ENCODE measurements at regions not wholly inside any gene's neighbourhood (a gene's known extent, or its start where the extent isn't known, plus 50 kb on each side); places are given as distances from the start of the nearest gene placed in this dataset.

DNA sequence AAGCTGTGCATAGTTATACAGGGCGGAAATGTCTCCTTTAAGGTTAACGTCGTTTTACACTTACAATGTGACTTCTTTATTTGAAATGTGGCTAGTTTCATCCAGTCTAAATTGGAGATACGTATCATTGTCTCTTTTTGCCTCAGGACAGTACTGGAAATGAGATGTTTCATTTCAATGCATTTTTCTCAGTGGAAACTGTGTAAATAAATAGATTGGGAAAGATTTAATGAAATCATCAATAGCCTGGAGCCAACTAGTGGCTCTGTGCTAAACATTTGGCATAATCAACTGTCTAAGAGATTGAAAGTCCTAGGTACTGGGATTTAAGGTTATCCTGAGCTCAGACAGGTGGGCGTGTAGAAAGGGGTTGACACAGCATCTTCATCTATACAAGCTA lies 691.5 kb upstream of the CCDC54 start:
- no peak for DNase-seq (ENCODE audit: low read depth in 2 of 2)

DNA sequence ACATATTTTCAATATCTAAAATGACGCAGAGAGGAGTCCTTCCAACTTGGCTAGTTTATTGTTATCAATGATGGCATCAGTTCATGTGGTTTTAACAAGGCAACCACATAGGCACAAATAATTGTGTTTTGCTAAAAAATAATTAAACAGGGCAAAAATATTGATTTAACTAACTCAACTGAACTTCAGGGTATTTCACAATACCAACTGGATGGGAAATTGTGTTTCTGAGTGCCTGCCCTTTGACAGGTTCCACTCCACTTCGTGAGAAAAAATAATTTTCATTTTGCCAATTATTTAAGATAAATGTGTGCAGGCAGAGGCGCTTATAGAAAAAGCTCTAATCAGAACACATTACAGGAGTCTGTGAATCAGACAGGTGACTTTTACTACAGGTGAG lies 689.3 kb upstream of the CCDC54 start:
- no peak for DNase-seq (ENCODE audit: low read depth in 2 of 2)

DNA sequence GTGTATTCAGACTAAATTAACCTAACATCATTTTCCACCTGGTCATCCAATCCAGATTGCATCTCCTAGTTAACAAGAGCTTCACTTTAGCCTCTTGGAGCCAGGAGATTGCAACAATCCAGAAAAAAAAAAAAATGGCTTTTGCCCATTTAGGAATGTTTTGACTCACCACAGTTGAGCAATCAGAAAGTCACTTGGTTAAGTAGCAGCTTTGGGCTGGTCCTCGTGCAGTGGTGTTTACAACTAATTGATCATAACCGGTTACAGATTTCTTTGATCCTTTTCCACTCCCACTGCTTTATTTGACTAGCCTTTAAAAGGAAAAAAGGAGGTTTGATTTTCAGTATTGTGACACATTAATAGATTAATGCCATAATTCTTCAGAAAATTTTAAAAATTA lies 688.8 kb upstream of the CCDC54 start:
- no peak for DNase-seq (ENCODE audit: low read depth in 2 of 2)

DNA sequence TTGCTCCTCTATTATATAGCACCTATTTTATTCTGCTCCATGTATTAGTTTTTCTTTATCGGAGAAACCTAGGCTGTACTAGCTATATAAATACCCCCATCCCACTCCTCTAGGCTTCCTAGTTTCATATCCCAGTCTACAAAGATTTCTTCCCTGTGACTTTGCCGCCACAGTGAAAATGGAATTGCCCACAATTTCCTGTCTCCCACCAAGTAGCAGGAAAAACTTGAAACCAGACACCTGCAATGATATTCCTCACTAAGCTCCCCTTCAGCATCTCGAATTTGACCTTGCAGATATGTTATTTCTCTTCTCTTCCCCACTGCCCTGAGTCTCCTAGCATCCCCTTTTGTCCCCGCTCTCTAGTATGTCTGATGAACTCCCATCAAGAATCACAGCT lies 685.8 kb upstream of the CCDC54 start:
- no peak for DNase-seq (ENCODE audit: low read depth in 2 of 2)

DNA sequence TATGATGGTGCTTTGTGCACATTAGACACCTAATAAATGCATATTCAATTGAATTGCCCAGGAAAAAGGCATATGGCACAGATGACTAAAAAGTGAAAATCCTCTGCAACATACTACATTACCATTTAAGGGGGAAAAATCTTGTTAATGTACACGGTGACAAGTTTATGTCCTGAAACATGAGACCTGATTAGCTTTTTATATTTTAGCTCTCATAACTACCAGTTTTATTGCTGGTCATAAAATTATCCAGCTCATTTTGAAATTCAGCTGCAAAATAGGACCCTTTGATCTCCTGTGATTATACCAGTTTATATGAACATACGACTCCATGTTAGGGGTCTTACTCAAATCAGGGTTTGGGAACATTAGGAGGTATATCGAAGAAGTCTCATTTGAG lies 684.6 kb upstream of the CCDC54 start:
- DNase-seq (ENCODE audit: low read depth in 2 of 2), result no peak

DNA sequence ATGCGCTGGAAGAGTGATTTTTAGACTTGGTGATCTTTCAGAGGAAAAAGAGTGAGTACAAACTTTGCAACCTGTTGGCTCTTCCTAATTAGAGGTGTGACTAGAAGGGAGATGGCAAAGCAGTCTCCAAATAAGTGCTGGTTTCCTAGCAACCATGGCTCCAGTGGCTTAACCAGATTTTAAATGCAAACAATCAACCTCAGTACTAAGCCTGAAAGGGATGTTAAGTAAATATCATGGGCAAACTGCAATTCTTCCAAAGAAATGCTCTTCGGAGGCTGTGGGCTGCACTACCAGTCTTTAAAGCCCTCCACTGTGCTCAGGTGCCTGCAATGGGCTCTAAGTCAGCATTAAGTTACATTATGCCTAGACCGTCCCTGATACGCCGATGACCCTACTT lies 678.1 kb upstream of the CCDC54 start:
- no peak for DNase-seq (ENCODE audit: low read depth in 2 of 2)

DNA sequence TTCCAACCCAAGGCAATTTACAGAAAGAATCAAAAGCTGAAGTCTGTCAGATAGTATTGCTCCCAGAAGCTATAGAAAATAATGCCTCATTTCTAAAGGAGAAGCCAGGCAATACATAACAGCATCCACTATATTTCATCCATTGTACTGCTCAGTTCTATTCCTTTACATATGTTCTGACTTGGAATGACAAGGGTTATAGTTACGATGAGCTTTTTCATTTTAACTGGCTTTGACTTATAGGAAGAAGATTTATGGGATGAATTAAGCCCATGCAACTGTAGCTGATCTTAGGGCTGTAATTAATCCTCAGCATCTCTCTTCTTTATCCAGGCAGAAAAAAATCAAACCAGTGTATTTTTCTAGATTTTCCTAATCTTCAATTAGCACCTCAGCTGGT lies 676.3 kb upstream of the CCDC54 start:
- DNase-seq (ENCODE audit: low read depth in 2 of 2), result no peak

DNA sequence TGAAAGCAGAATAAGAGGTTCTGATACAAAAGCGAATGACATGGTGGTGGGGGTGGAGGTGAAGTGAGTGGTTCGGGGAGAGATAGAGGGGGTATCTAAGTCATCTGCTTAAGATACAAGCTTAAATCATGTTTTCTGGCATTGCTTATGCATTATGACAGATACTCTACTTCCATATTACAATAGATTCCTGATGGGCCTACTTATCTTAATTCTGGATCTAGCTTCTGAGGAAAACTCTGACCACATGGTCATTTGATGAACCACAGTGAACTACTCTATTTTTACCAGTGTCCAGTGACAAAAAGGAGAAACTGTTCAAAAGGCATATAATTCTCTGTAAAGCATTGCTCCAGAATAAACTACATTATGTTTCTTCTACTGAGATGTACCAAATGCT lies 673.7 kb upstream of the CCDC54 start:
- no peak for DNase-seq (ENCODE audit: low read depth in 2 of 2)

DNA sequence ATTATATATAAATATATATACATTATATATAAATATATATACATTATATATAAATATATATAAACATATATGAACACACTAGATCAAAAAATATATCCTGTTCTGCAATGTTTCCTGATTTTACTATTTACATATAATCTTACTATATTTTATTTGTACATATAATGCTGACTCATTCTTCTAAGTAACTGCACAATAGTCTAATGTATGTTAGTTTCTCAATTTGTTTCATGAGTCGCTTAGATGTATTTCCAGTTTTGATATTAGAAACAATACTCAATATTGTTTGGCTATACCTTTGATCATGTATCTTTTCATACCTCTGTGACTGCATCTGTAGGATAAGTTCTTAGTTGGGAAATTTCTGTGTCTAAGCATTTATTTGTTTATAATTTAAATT lies 669.9 kb upstream of the CCDC54 start:
- no peak for DNase-seq (ENCODE audit: low read depth in 2 of 2)

DNA sequence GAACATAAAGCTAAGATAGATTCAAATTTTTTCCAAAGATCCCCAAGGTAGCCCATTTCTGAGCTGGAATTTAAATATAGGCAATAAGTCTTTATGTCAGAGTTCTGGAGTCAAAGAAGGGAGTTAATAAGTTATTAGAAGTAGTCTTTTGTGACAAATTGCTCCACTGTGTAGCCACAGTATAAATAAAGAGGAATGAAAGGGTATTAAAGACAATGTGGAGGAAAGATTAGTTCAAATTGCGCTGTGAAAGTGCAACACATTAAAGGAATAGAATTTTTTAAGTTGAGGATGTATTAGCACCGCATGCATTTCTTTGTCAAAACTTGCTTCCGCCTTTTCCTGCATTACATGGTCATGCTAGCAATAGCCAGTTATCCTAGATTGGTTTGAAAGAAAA lies 666.6 kb upstream of the CCDC54 start:
- DNase-seq (ENCODE audit: low read depth in 2 of 2), result no peak

DNA sequence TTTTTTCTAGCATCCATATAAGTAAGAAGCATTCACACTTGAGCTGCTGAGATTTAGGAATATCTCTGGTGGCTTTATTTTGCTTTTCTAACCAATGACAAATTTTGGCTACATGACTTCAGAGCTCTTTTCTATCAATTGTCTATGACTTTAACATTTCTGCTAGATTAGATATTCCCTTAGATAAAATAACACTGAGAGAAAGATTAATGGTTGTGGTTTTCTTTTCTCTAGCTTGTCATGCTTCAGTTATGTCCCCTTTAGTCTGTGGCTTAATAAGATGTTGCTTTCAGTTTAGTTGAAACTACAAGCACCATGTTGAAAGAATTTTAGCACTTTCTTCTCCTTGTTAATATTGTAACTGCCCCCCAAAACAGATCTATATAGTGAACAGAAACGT lies 665.6 kb upstream of the CCDC54 start:
- no peak for DNase-seq (ENCODE audit: low read depth in 2 of 2)

DNA sequence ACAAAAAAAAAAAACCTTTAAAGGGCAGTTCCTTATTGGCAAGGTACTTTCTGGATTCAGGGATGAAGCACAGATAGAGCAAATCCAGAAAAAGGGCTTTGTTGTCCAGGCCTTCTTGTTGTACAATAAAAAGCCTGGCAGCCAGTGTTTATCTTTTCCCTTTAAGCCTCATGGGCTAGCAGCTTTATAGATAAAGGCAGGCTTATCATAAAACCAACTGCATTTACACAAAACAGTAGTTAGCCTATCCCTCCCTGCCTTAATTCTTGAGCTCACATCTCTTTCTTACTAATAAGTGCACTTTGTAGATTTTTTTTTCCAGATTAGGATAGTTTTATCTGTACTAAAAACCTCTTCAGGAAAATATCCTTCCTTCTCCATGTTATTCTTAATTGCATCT lies 662.8 kb upstream of the CCDC54 start:
- no peak for DNase-seq (ENCODE audit: low read depth in 2 of 2)

DNA sequence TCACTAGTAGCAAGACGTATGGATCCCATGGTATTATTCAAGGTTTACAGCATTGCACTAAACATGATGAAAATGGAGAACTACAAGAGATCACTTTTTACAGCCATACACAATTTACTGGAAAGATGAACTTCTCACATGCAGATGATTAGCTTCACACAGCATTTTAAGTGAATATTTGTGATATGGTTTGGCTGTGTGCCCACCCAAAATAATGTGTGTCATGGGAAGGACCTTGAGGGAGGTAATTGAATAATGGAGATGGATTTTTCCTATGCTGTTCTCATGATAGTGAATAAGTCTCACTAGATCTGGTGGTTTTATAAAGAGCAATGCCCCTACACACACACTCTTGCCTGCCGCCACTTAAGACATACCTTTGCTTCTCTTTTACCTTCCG lies 662.0 kb upstream of the CCDC54 start:
- no peak for DNase-seq (ENCODE audit: low read depth in 2 of 2)

DNA sequence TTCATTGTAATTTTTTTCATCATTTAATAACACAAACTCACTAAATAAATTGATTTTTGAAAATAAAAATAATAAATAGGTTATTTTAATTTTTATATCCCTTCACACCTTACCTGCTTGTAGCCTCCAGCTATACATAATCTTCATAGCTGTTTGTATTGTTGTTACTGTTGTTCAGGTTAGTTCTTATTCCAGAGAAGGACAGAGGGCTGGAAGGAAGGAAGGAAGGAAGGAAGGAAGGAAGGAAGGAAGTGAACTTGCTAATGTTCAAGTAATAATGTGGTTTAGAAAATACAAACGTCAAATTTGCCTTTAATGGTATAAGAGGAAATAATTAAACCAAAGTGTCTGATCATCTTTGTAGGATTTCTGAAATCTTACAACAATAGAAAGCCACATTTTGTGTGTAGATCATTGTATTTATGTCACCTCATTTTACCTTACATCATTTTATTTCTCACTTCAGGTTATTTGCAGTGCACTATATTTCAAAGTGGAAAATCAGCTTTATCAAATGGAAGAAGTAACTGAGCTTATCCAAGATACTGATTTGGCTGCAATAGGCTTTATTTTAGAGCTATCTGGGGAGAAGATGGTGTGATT lies 660.0 kb upstream of the CCDC54 start:
- DNase-seq (ENCODE audit: low read depth in 2 of 2), result no peak

DNA sequence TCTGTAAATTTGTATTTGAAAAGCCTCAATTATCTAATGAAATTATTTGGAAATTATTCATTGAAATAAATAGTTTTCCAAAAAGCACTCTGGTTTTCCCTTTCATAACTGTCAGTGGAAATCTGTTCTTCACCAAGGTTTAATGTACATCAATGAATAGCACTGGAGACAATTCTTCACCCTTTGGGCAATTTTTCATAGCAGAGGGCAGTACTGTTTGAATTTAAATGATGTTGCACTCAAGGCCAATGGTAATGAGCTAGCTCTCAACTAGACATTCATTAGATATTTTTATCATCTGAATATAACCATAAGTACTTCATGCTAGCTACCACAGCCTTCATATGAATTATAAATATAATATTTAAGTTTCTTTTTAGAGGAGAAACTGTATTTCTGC lies 658.2 kb upstream of the CCDC54 start:
- DNase-seq (ENCODE audit: low read depth in 2 of 2), result no peak

DNA sequence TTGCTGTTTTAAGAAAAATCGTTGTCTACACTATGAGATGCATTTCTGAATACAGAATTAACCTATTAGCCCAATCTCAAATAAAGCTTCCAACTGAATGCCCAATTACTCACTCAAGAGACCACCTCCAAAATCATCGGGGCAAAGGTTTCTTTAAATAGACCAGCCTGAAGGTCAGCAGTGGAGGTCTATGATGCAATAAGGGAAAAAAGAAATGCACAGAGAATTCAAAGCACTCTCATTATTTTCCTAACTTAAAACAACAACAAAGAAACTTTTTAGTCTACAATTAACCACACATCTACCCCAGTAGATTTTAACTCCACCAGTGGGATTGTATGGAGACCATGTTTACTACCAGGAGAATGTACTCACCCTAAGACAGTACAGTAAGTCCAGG lies 657.7 kb upstream of the CCDC54 start:
- DNase-seq (ENCODE audit: low read depth in 2 of 2), result no peak

DNA sequence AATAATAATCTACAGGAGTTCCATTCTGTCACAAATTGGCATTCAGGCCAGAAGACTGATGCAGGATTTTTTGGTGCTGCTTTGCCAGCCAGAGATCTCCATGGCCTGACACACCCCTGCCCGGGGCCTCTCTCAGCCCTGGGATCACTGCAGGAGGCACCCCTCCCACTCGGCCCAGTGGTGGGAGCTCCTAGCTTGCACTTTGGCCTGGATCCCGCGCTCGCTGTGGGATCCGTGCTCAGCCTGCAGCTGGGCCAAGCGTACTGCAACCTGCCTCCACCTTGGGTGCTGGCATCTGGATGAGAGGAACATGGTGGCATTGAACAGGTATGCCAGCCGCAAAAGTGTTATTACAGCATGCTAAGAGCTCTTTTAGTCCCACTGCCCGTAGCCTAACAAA lies 656.7 kb upstream of the CCDC54 start:
- no peak for DNase-seq (ENCODE audit: low read depth in 2 of 2)

DNA sequence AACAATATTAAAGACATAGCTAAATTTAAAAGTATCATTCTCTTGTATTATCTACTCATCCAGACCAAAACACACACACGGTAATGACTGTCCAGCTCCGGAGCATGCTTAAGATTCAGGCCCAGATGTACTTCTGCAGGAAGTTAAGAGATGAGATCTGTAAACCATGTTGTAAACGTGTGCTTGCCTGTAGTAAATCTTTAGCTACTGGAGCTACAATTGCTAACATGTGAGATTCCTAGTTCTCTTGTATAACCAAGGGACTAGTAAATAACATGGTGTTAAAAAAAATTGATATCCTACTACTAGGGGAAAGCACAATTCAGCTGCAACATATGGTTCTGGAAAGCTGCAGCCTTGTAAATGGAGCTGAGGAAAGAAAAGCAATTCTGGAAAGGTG lies 651.7 kb upstream of the CCDC54 start:
- no peak for DNase-seq (ENCODE audit: low read depth in 2 of 2)

DNA sequence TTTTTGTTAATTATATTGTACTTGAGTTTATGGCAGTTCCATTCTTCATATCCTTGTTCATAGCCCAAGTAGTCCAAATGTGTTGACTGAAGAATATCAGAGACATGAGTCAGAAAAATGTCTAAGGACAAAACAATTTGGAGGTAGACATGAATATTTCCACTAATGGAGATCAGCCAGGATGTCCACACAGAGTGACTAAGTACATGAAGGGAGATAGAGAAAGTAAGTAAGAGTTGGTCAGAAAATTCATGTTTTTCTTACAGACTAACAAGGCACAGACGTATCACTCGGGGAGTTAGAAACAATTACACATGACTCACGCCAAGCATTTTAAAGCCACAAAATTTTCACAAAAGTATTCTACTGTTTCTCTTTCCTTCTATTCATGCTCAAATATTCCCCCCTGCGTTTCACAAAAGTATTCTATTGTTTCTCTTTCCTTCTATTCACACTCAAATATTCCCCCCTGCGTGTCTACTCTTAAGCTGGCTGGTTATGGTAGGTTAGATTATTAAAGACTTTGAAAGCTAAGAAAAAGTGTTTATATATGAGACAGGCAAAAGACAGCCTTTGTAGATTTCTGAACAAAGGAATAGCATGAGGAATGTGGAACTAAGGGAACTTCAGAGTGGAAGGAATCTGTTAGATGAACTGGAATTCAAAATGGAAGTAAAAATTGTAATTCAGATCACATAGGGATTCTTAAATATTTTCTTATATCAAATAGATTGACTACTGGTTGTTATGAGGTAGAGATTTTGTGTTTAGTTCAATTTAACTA lies 648.7 kb upstream of the CCDC54 start:
- peak; percentile 16 to 83 for DNase-seq (ENCODE audit: low read depth in 2 of 2)

DNA sequence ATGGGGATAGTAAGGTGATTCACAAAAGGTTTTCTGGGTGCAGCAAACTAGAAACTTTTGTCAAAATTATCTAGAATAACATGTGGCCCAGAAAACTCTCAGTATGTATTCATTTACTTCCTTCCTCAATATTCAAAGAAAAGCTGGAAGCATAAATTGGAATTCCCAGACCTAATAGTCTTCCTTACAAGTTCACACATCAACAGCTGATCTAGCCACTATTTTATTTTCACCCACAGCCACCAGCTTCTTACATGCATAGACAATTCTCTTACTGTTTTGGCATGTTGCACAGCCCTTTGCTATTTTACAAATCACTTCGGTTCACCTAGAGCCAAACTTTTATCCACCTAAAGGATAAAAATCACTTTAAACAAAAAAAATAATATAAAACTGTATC lies 647.8 kb upstream of the CCDC54 start:
- peak in 1 of 2 donors; percentile 7 for DNase-seq (ENCODE audit: low read depth in 2 of 2)

DNA sequence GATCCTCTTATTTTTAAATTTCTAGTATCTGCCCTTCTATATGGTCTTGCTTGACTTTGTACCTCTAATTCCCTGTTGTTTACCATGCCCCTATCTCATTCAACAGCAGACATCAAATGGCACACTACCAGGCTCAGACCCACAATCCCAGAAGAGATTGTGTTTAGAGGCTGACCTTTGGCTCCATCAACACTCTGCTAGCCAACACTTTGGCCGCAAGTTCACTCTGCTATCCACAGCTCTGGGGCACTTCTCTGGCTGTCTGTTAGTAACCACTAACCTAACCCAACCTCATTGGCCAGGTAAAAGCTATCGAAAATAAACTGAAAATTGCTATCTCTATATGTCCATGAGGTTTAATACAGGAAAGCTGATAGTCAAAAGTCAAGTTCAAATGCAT lies 646.0 kb upstream of the CCDC54 start:
- DNase-seq (ENCODE audit: low read depth in 2 of 2), result no peak

DNA sequence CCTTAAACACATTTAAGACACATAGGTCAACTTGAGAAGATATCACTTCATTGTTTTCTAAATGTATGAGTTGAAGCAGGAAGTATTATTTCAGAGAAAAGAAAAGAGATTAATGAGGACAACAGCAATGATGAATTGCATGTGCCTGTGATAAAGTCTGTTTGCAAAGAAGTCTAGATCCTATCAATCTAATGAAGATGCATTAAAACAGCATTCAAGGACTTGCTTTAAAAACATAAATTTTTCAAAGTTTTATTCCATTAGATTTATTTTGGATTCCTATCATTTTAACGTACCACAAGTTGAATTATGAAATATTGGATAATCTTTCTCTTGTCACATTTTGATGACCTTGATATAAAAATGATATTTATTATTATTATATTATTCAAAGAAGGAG lies 642.5 kb upstream of the CCDC54 start:
- no peak for DNase-seq (ENCODE audit: low read depth in 2 of 2)

DNA sequence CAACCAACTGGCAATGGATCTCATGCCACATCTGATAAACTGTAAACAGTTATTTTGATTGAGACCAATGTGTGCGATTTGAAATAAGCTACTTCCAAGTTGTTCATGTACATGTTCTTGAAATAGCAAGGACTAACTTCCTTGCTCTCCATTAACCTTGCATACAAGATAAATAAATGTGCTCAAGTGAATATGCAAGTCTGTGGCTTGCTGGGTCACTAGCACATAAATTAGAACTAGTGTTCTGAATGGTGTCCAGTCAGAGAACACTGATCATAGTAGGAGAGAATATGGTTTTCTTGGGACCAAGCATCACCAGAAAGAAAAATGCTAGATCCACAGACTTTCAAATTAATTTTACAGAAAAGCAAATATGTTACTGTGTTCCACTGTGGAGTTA lies 640.0 kb upstream of the CCDC54 start:
- DNase-seq (ENCODE audit: low read depth in 2 of 2), result no peak

DNA sequence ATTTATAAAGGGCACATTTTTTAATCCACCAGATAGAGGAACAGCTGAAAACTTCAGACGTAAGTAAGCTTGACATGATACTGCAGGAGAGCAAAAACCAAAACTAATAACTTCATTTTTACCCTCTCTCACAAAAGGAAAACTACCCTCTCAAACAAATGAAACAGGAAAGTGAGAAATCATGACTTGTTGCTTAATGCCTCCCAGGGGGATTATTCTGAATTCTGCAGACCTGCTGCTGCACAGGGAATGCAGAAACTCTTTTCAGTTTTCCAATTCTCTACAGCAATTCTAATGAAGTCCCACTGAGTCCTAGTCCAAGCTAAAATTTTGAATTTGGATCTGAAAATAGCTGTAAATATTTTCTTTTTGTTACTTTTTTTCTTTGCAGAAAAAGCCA lies 637.1 kb upstream of the CCDC54 start:
- DNase-seq (ENCODE audit: low read depth in 2 of 2), result peak in 1 of 2 donors; percentile 28

Data from dermis microvascular lymphatic vessel endothelial cell (primary cell).